Liver (tissue), 8 donors: ENCODE measurements at regions not wholly inside any gene's neighbourhood (a gene's known extent, or its start where the extent isn't known, plus 50 kb on each side); places are given as distances from the start of the nearest gene placed in this dataset.

ENCODE experiments used
- DNase-seq: peaks from one replicate; pipeline ENCODE4 v3.0.0-alpha.2; 2017; ENCODE audit warnings: low spot score
- H3K27ac ChIP-seq, 2 donors: one replicate each; pipeline ENCODE4 v1.7.0; 2013; ENCODE audit warnings: inconsistent platforms in 2 of 2, low read length in 2 of 2, control low read depth in 1 of 2, low read depth in 1 of 2, mild to moderate bottlenecking in 1 of 2
- H3K27me3 ChIP-seq, 4 donors: one replicate each; pipeline versions ENCODE4 v1.6.1 to v1.7.0; 2013; ENCODE audit warnings: low read length in 3 of 4, inconsistent platforms in 1 of 4, mild to moderate bottlenecking in 1 of 4, moderate library complexity in 1 of 4; ENCODE audit not compliant: control insufficient read depth in 4 of 4, insufficient read depth in 4 of 4
- H3K36me3 ChIP-seq, 4 donors: one replicate each; pipeline versions ENCODE4 v1.6.1 to v1.7.0; 2013; ENCODE audit warnings: low read length in 3 of 4, mild to moderate bottlenecking in 3 of 4, low read depth in 1 of 4, moderate library complexity in 1 of 4; ENCODE audit not compliant: control insufficient read depth in 4 of 4, insufficient read depth in 3 of 4
- H3K4me1 ChIP-seq, 4 donors: one replicate each; pipeline versions ENCODE4 v1.6.1 to v1.7.0; 2013; ENCODE audit warnings: low read length in 3 of 4, mild to moderate bottlenecking in 3 of 4, moderate library complexity in 1 of 4; ENCODE audit not compliant: control insufficient read depth in 4 of 4, insufficient read depth in 4 of 4
- H3K4me3 ChIP-seq, 3 donors: one replicate each; pipeline versions ENCODE4 v1.6.1 to v1.7.0; 2013; ENCODE audit warnings: low read length in 3 of 3, control low read depth in 1 of 3, low read depth in 1 of 3, mild to moderate bottlenecking in 1 of 3
- H3K9ac ChIP-seq, 2 donors: one replicate each; pipeline ENCODE4 v1.7.0; 2013; ENCODE audit warnings: low read length in 2 of 2, mild to moderate bottlenecking in 2 of 2, moderate library complexity in 2 of 2, control low read depth in 1 of 2, low read depth in 1 of 2
- H3K9me3 ChIP-seq, 4 donors: one replicate each; pipeline versions ENCODE4 v1.6.1 to v1.7.0; 2013; ENCODE audit warnings: low read length in 3 of 4; ENCODE audit not compliant: control insufficient read depth in 4 of 4
- ATF3 ChIP-seq: IDR thresholded peaks from 2 replicates; pipeline ENCODE4 v1.6.1; 2016; ENCODE audit warnings: antibody characterized with exemption
- CTCF ChIP-seq: fragments of 150-350 bp; IDR thresholded peaks from 2 replicates; pipeline ENCODE4 v1.5.1; 2017; ENCODE audit warnings: improper control_type of control experiment, low read depth, low read length; ENCODE audit not compliant: missing input control
- EGR1 ChIP-seq, 2 donors: IDR thresholded peaks; 2 replicates each; pipeline ENCODE4 v1.6.1; 2016 to 2018; ENCODE audit warnings: antibody characterized with exemption in 2 of 2, low read depth in 2 of 2
- FOXA2 ChIP-seq: IDR thresholded peaks from 2 replicates; pipeline ENCODE4 v1.6.1; 2016; ENCODE audit warnings: antibody characterized with exemption
- GABPA ChIP-seq, 2 donors: IDR thresholded peaks in 1 of 2; conservative IDR thresholded peaks in 1 of 2; 2 replicates each; pipeline ENCODE4 v1.6.1; 2016; ENCODE audit warnings: antibody characterized with exemption in 2 of 2, mild to moderate bottlenecking in 1 of 2, moderate library complexity in 1 of 2
- HNF4A ChIP-seq, 2 donors: conservative IDR thresholded peaks; 2 replicates each; pipeline ENCODE4 v1.6.1; 2016; ENCODE audit warnings: antibody characterized with exemption in 2 of 2, mild to moderate bottlenecking in 2 of 2
- NR2F2 ChIP-seq: IDR thresholded peaks from 2 replicates; pipeline ENCODE4 v1.6.1; 2016; ENCODE audit warnings: antibody characterized with exemption
- RAD21 ChIP-seq, 2 donors: IDR thresholded peaks; 2 replicates each; pipeline ENCODE4 v1.6.1; 2016; ENCODE audit warnings: antibody characterized with exemption in 2 of 2, mild to moderate bottlenecking in 2 of 2
- REST ChIP-seq: IDR thresholded peaks from 2 replicates; pipeline ENCODE4 v1.6.1; 2016; ENCODE audit warnings: antibody characterized with exemption, mild to moderate bottlenecking
- RXRA ChIP-seq, 2 donors: IDR thresholded peaks; 2 replicates each; pipeline ENCODE4 v1.6.1; 2017 to 2018; ENCODE audit warnings: antibody characterized with exemption in 2 of 2, mild to moderate bottlenecking in 1 of 2
- SP1 ChIP-seq: IDR thresholded peaks from 2 replicates; pipeline ENCODE4 v1.6.1; 2018; ENCODE audit warnings: antibody characterized with exemption, mild to moderate bottlenecking
- YY1 ChIP-seq: IDR thresholded peaks from 2 replicates; pipeline ENCODE4 v1.6.1; 2016; ENCODE audit warnings: antibody characterized with exemption, mild to moderate bottlenecking
- WGBS: extraction: QIAGEN DNeasy Blood & Tissue Kit; methylation state at CpG from one replicate; pipeline ENCODE4 v1.1.7; 2013; 5-methylcytosine and 5-hydroxymethylcytosine counted together
- donor health status: healthy.
- donor health status: healthy.
- donor health status: healthy.
- donor health status: healthy.
- donor health status: healthy.

GRCh38 chr4:158999166-158999682, 103.7 kb upstream of the RAPGEF2 start:
- DNase-seq, result no peak
- Histone ChIP-seq H3K9me3 (no peaks in the 10 kb centered on the region), H3K4me1 (peaks cover 1 to 33% (median 15%) of the 10 kb centered on the region in 4 donors), H3K36me3 (no peaks in the 10 kb centered on the region), H3K4me3 (no peak overlapping the region), H3K27ac (peak overlapping the region; percentile 20 to 41), H3K9ac (no peak overlapping the region), H3K27me3 (no peaks in the 10 kb centered on the region)
- TF ChIP-seq YY1 (no peak), EGR1 (IDR thresholded peaks at IDR 0.05; ENCODE audit: low read depth in 2 of 2) (no peak), SP1 (no peak), RAD21 (IDR thresholded peaks at IDR 0.05) (peak; percentile 19 to 24), HNF4A (conservative IDR thresholded peaks at IDR 0.05) (peak in 1 of 2 donors; percentile 18), REST (no peak), NR2F2 (no peak)

GRCh38 chr4:158999849-159000248, 103.0 kb upstream of the RAPGEF2 start:
- Histone ChIP-seq H3K36me3 (no peaks in the 10 kb centered on the region), H3K27ac (no peak overlapping the region), H3K9ac (no peak overlapping the region), H3K9me3 (no peaks in the 10 kb centered on the region), H3K27me3 (no peaks in the 10 kb centered on the region), H3K4me1 (peaks cover 1 to 32% (median 14%) of the 10 kb centered on the region in 4 donors), H3K4me3 (no peak overlapping the region)
- no peak for TF ChIP-seq ATF3
- TF ChIP-seq GABPA (IDR thresholded peaks at IDR 0.05 in 1 of 2, conservative IDR thresholded peaks at IDR 0.05 in 1 of 2), result no peak
- 89% methylated on average over 1 of the region's 1 CpG for WGBS
- DNase-seq, result no peak

- Histone ChIP-seq H3K9ac (no peak overlapping the region), H3K36me3 (no peaks in the 10 kb centered on the region), H3K27ac (peak overlapping the region in 1 of 2 donors; percentile 25), H3K9me3 (no peaks in the 10 kb centered on the region), H3K4me1 (peaks cover 0 to 19% (median 5%) of the 10 kb centered on the region in 4 donors), H3K27me3 (no peaks in the 10 kb centered on the region), H3K4me3 (no peak overlapping the region)
- 23% methylated on average over 3 of the region's 3 CpGs for WGBS
- DNase-seq, result no peak
- peak; percentile 38 for TF ChIP-seq NR2F2
- TF ChIP-seq CTCF, result no peak
- peak; percentile 37 to 57 for TF ChIP-seq RXRA (IDR thresholded peaks at IDR 0.05)
- TF ChIP-seq SP1, result peak; percentile 12
- no peak for TF ChIP-seq FOXA2
- peak; percentile 12 to 31 for TF ChIP-seq RAD21 (IDR thresholded peaks at IDR 0.05)
- peak; percentile 23 to 32 for TF ChIP-seq HNF4A (conservative IDR thresholded peaks at IDR 0.05)
These were observed 99.9 kb upstream of the RAPGEF2 start for GRCh38 chr4:159002950-159003349.
